B cell (primary cell): ENCODE measurements at regions not wholly inside any gene's neighbourhood (a gene's known extent, or its start where the extent isn't known, plus 50 kb on each side); places are given as distances from the start of the nearest gene placed in this dataset.

ENCODE experiments used
- ATAC-seq: fragments of 200-7000 bp; cut with Tn5 transposase; one replicate; pipeline ENCODE4 v1.10.0; 2021; ENCODE audit warnings: low read depth, mild to moderate bottlenecking, moderate number of reproducible peaks, moderate library complexity
- CTCF ChIA-PET: fragments of 350-600 bp; sonication (Branson Sonifier 250); formaldehyde crosslinking; loops from one replicate; lab custom pipeline; 2021; ENCODE audit warnings: antibody characterized with exemption, inconsistent platforms; lab: Charles Lee
- POLR2A ChIA-PET: fragments of 350-600 bp; sonication (Branson Sonifier 250); formaldehyde crosslinking; loops from one replicate; lab custom pipeline; 2021; ENCODE audit warnings: antibody characterized with exemption; lab: Charles Lee
- DNase-seq: peaks from one replicate; pipeline ENCODE4 v3.0.0; 2013
- H2AFZ ChIP-seq: 2 replicates; pipeline ENCODE4 v1.6.1; 2012; ENCODE audit warnings: mild to moderate bottlenecking, low read depth, low read length; ENCODE audit not compliant: insufficient read depth, poor library complexity, severe bottlenecking
- H3K27ac ChIP-seq, 2 donors: 1 replicate in 1 of 2; 2 replicates in 1 of 2; pipeline ENCODE4 v1.5.1; 2012 to 2013; ENCODE audit warnings: low read length in 2 of 2, mild to moderate bottlenecking in 2 of 2, moderate library complexity in 1 of 2
- H3K27me3 ChIP-seq, 4 experiments: fragments of 200-600 bp in 1 of 4; sonication (generic) in 1 of 4; replicated peaks in 1 of 4; 1 replicate in 2 of 4; 2 replicates in 2 of 4; pipeline versions ENCODE4 v1.6.1 to v1.7.0; 2013 to 2016; ENCODE audit warnings: low read length in 3 of 4, mild to moderate bottlenecking in 2 of 4, mixed read lengths in 1 of 4, moderate library complexity in 1 of 4; ENCODE audit not compliant: insufficient read depth in 4 of 4, control insufficient read depth in 3 of 4; ENCODE audit errors: control extremely low read depth in 1 of 4
- H3K36me3 ChIP-seq, 2 experiments: replicated peaks in 1 of 2; 1 replicate in 1 of 2; 2 replicates in 1 of 2; pipeline versions ENCODE4 v1.6.1 to v1.7.1; 2013; ENCODE audit warnings: low read length in 1 of 2; ENCODE audit not compliant: insufficient read depth in 2 of 2, control insufficient read depth in 1 of 2; ENCODE audit errors: control extremely low read depth in 1 of 2, extremely low read depth in 1 of 2
- H3K4me1 ChIP-seq, 2 donors: fragments of 200-600 bp in 1 of 2; sonication (generic) in 1 of 2; 1 replicate in 1 of 2; 2 replicates in 1 of 2; pipeline versions ENCODE4 v1.5.1 to v1.6.1; 2013 to 2017; ENCODE audit warnings: low read length in 2 of 2; ENCODE audit not compliant: control insufficient read depth in 2 of 2, insufficient read depth in 2 of 2
- H3K4me2 ChIP-seq: replicated peaks from 2 replicates; pipeline ENCODE3; 2012; ENCODE audit warnings: mild to moderate bottlenecking, low read depth, low read length; ENCODE audit not compliant: poor library complexity, severe bottlenecking
- H3K4me3 ChIP-seq, 5 experiments: fragments of 200-600 bp in 1 of 5; sonication (generic) in 1 of 5; 1 replicate in 3 of 5; 2 replicates in 2 of 5; pipeline versions ENCODE4 v1.5.1 to v1.7.0; 2011 to 2016; ENCODE audit warnings: low read length in 4 of 5, mild to moderate bottlenecking in 4 of 5, low read depth in 2 of 5, control low read depth in 1 of 5, moderate library complexity in 1 of 5; ENCODE audit not compliant: insufficient read depth in 1 of 5; ENCODE audit errors: control extremely low read depth in 1 of 5, extremely low read depth in 1 of 5
- H3K79me2 ChIP-seq: fragments of 200-600 bp; sonication (generic); one replicate; pipeline ENCODE4 v1.6.0; 2016; ENCODE audit warnings: low read length; ENCODE audit not compliant: control insufficient read depth, insufficient read depth
- H3K9ac ChIP-seq: fragments of 200-600 bp; sonication (generic); 2 replicates; pipeline ENCODE4 v1.6.1; 2017; ENCODE audit warnings: mild to moderate bottlenecking, low read length, moderate library complexity
- H3K9me3 ChIP-seq, 3 donors: one replicate each; pipeline versions ENCODE4 v1.6.1 to v1.7.1; 2013; ENCODE audit warnings: low read length in 2 of 3; ENCODE audit not compliant: control insufficient read depth in 2 of 3, insufficient read depth in 1 of 3; ENCODE audit errors: control extremely low read depth in 1 of 3
- H4K20me1 ChIP-seq: 2 replicates; pipeline ENCODE4 v1.6.0; 2012; ENCODE audit warnings: mild to moderate bottlenecking, low read length; ENCODE audit not compliant: insufficient read depth, control insufficient read depth, poor library complexity, severe bottlenecking
- H3K27ac Mint-ChIP-seq: one replicate; pipeline ENCODE4 v1.8.0; 2021; ENCODE audit warnings: mixed read lengths
- H3K27me3 Mint-ChIP-seq: one replicate; pipeline ENCODE4 v1.8.0; 2021; ENCODE audit warnings: mixed read lengths
- H3K4me1 Mint-ChIP-seq: one replicate; pipeline ENCODE4 v1.8.0; 2021; ENCODE audit warnings: mixed read lengths
- H3K4me3 Mint-ChIP-seq: one replicate; pipeline ENCODE4 v1.8.0; 2021; ENCODE audit warnings: mixed read lengths
- H3K9me3 Mint-ChIP-seq: one replicate; pipeline ENCODE4 v1.8.0; 2022; ENCODE audit warnings: mixed read lengths; ENCODE audit not compliant: insufficient read depth
- CTCF ChIP-seq: fragments of 200-600 bp; IDR thresholded peaks from one replicate; pipeline ENCODE4 v1.8.0; 2022; ENCODE audit warnings: antibody characterized with exemption, mild to moderate bottlenecking
- EZH2 ChIP-seq: IDR thresholded peaks from 2 replicates; pipeline ENCODE4 v1.6.1; 2012; ENCODE audit warnings: borderline replicate concordance, low read depth, mild to moderate bottlenecking, moderate library complexity, low read length; ENCODE audit not compliant: insufficient read depth, poor library complexity, severe bottlenecking
- WGBS: methylation state at CpG from one replicate; pipeline ENCODE4 v1.1.5; 2013; ENCODE audit warnings: missing lambda C conversion rate; ENCODE audit not compliant: insufficient coverage; 5-methylcytosine and 5-hydroxymethylcytosine counted together
- intact Hi-C: fragments of 100-400 bp; cut with micrococcal nuclease; formaldehyde crosslinking; loops from one replicate; pipeline ENCODE4 v1.10.0; 2022

GRCh38 chr20:50302341-50303057 is 111.9 kb downstream of the CEBPB start:
- Mint-ChIP-seq H3K4me1 (peaks cover 8% of the 10 kb centered on the region), H3K4me3 (no peak overlapping the region), H3K27me3 (peaks cover 22% of the 10 kb centered on the region), H3K27ac (no peak overlapping the region), H3K9me3 (no peaks in the 10 kb centered on the region)
- Histone ChIP-seq H3K9me3 (no peaks in the 10 kb centered on the region), H3K4me2 (no peak overlapping the region), H3K27me3 (peaks cover 0 to 7% (median 3%) of the 10 kb centered on the region in 4 experiments), H2AFZ (no peak overlapping the region), H3K27ac (no peak overlapping the region), H3K36me3 (no peaks in the 10 kb centered on the region), H3K9ac (no peak overlapping the region), H3K4me1 (peaks cover 2% of the 10 kb centered on the region in 2 donors), H4K20me1 (no peaks in the 10 kb centered on the region), H3K4me3 (no peak overlapping the region), H3K79me2 (no peaks in the 10 kb centered on the region)
- ChIA-PET POLR2A (no interaction called here), CTCF (no interaction called here)
- DNase-seq (no peak), ATAC-seq (no peak)
- intact Hi-C loops, result no loop called here
- 31% methylated on average over 7 of the region's 10 CpGs for WGBS
- TF ChIP-seq CTCF, result no peak
- no peak for TF ChIP-seq EZH2

GRCh38 chr20:50303573-50304500 is 113.2 kb downstream of the CEBPB start:
- Mint-ChIP-seq H3K27ac (no peak overlapping the region), H3K4me3 (no peak overlapping the region), H3K9me3 (no peaks in the 10 kb centered on the region), H3K27me3 (peaks cover 12% of the 10 kb centered on the region), H3K4me1 (no peaks in the 10 kb centered on the region)
- Histone ChIP-seq H3K79me2 (no peaks in the 10 kb centered on the region), H2AFZ (no peak overlapping the region), H3K36me3 (no peaks in the 10 kb centered on the region), H3K27ac (no peak overlapping the region), H3K9me3 (no peaks in the 10 kb centered on the region), H4K20me1 (no peaks in the 10 kb centered on the region), H3K4me3 (no peak overlapping the region), H3K4me2 (no peak overlapping the region), H3K9ac (no peak overlapping the region), H3K27me3 (peaks cover 0 to 3% (median 1%) of the 10 kb centered on the region in 4 experiments), H3K4me1 (no peaks in the 10 kb centered on the region)
- no peak for DNase-seq
- ATAC-seq, result no peak
- intact Hi-C loops, result no loop called here
- TF ChIP-seq CTCF (no peak), EZH2 (no peak)
- ChIA-PET POLR2A (no interaction called here), CTCF (no interaction called here)
- 93% methylated on average over 10 of the region's 11 CpGs for WGBS
